ENCODE measurements at regions not wholly inside any gene's neighbourhood (a gene's known extent, or its start where the extent isn't known, plus 50 kb on each side); places are given as distances from the start of the nearest gene placed in this dataset.
"Not testable (repeated sequence)": the region's sequence is repeated elsewhere in the genome, so short reads cannot be mapped to it uniquely, and the experiment has no call there.

GRCh38 chr6:3530515-3530914 is 73.7 kb upstream of the SLC22A23 start:
- H3K27me3 ChIP-seq (replicated peaks; ENCODE audit: insufficient read depth), result no peaks in the 10 kb centered on the region
- no peaks in the 10 kb centered on the region for H3K9me3 ChIP-seq
- H3K4me3 ChIP-seq, result no peak overlapping the region
- H3K4me1 ChIP-seq (ENCODE audit: control insufficient read depth in 1 of 2, low read depth in 2 of 2), result peaks cover 0 to 6% of the 10 kb centered on the region in 2 donors
- no peak for TF ChIP-seq CTCF (IDR thresholded peaks at IDR 0.05)
- DNase-seq (ENCODE audit: low spot score) (no peak), ATAC-seq (ENCODE audit: insufficient number of reproducible peaks, low FRiP score, low read depth) (no peak)
- H3K36me3 ChIP-seq, result no peaks in the 10 kb centered on the region
- H3K27ac ChIP-seq, result no peak overlapping the region

- no peak for DNase-seq (ENCODE audit: low spot score)
- no peak for ATAC-seq (ENCODE audit: insufficient number of reproducible peaks, low FRiP score, low read depth)
- peaks cover 0 to 6% of the 10 kb centered on the region in 2 donors for H3K4me1 ChIP-seq (ENCODE audit: control insufficient read depth in 1 of 2, low read depth in 2 of 2)
- H3K27me3 ChIP-seq (replicated peaks; ENCODE audit: insufficient read depth), result no peaks in the 10 kb centered on the region
- TF ChIP-seq CTCF (IDR thresholded peaks at IDR 0.05), result no peak
- H3K27ac ChIP-seq, result no peak overlapping the region
- no peaks in the 10 kb centered on the region for H3K9me3 ChIP-seq
- H3K36me3 ChIP-seq, result no peaks in the 10 kb centered on the region
- no peak overlapping the region for H3K4me3 ChIP-seq
Measured at GRCh38 chr6:3529721-3530120, 72.9 kb upstream of the SLC22A23 start.

GRCh38 chr6:3529232-3529631 is 72.4 kb upstream of the SLC22A23 start:
- H3K36me3 ChIP-seq, result no peaks in the 10 kb centered on the region
- H3K9me3 ChIP-seq, result no peaks in the 10 kb centered on the region
- ATAC-seq (ENCODE audit: insufficient number of reproducible peaks, low FRiP score, low read depth), result no peak
- H3K27me3 ChIP-seq (replicated peaks; ENCODE audit: insufficient read depth), result no peaks in the 10 kb centered on the region
- H3K4me1 ChIP-seq (ENCODE audit: control insufficient read depth in 1 of 2, low read depth in 2 of 2), result peaks cover 0 to 6% of the 10 kb centered on the region in 2 donors
- no peak for DNase-seq (ENCODE audit: low spot score)
- H3K27ac ChIP-seq, result no peak overlapping the region
- TF ChIP-seq CTCF (IDR thresholded peaks at IDR 0.05), result no peak
- H3K4me3 ChIP-seq, result no peak overlapping the region

GRCh38 chr6:3528081-3528671 is 71.3 kb upstream of the SLC22A23 start:
- H3K4me1 ChIP-seq (ENCODE audit: control insufficient read depth in 1 of 2, low read depth in 2 of 2), result peaks cover 0 to 12% of the 10 kb centered on the region in 2 donors
- DNase-seq (ENCODE audit: low spot score); H3K36me3 ChIP-seq; H3K4me3 ChIP-seq; H3K9me3 ChIP-seq; ATAC-seq (ENCODE audit: insufficient number of reproducible peaks, low FRiP score, low read depth); H3K27me3 ChIP-seq (replicated peaks; ENCODE audit: insufficient read depth); H3K27ac ChIP-seq: not testable (repeated sequence)

- Histone ChIP-seq H3K4me3 (no peak overlapping the region), H3K27me3 (replicated peaks; ENCODE audit: insufficient read depth) (no peaks in the 10 kb centered on the region), H3K36me3 (no peaks in the 10 kb centered on the region), H3K4me1 (ENCODE audit: control insufficient read depth in 1 of 2, low read depth in 2 of 2) (peaks cover 5 to 18% of the 10 kb centered on the region in 2 donors), H3K27ac (no peak overlapping the region), H3K9me3 (no peaks in the 10 kb centered on the region)
- TF ChIP-seq CTCF (IDR thresholded peaks at IDR 0.05), result no peak
- ATAC-seq (ENCODE audit: insufficient number of reproducible peaks, low FRiP score, low read depth), result no peak
- no peak for DNase-seq (ENCODE audit: low spot score)
Measured at GRCh38 chr6:3527651-3527977, 70.8 kb upstream of the SLC22A23 start.

Measured in thoracic aorta (tissue), 2 donors.